ENCODE measurements at regions not wholly inside any gene's neighbourhood (a gene's known extent, or its start where the extent isn't known, plus 50 kb on each side); places are given as distances from the start of the nearest gene placed in this dataset.

- TF ChIP-seq CTCF (conservative IDR thresholded peaks at IDR 0.05; ENCODE audit: low read depth, low read length), result no peak
- TF ChIP-seq POLR2A (IDR thresholded peaks at IDR 0.05; ENCODE audit: low read depth, low read length), result no peak
- no peak for TF ChIP-seq MAZ (IDR thresholded peaks at IDR 0.05; ENCODE audit: borderline replicate concordance, low read depth, low read length)
Observed at GRCh38 chr1:2906085-2906484, 104.6 kb upstream of the TTC34 start.

Measured in IMR-90 (cell line).